CD4-positive, alpha-beta memory T cell (primary cell): ENCODE measurements at regions not wholly inside any gene's neighbourhood (a gene's known extent, or its start where the extent isn't known, plus 50 kb on each side); places are given as distances from the start of the nearest gene placed in this dataset.
A peak's percentile ranks its signal among the peaks of the same experiment; 100 is the strongest.

ENCODE experiments used
- CTCF ChIA-PET: fragments of 350-600 bp; sonication (Branson Sonifier 250); formaldehyde crosslinking; loops from one replicate; lab custom pipeline; 2021; ENCODE audit warnings: inconsistent platforms; ENCODE audit not compliant: partially characterized antibody; lab: Charles Lee
- POLR2A ChIA-PET: fragments of 350-600 bp; sonication (Branson Sonifier 250); formaldehyde crosslinking; loops from one replicate; lab custom pipeline; 2021; ENCODE audit not compliant: partially characterized antibody; lab: Charles Lee
- DNase-seq, 5 donors: peaks; one replicate each; pipeline versions ENCODE4 v3.0.0 to v3.0.0-alpha.2; 2020 to 2022; ENCODE audit warnings: mixed read lengths in 1 of 5
- H3K27ac ChIP-seq: one replicate; pipeline ENCODE4 v1.7.0; 2013; ENCODE audit warnings: low read depth, low read length
- H3K27me3 ChIP-seq: 2 replicates; pipeline ENCODE4 v1.7.0; 2013; ENCODE audit warnings: mild to moderate bottlenecking, low read length, moderate library complexity; ENCODE audit not compliant: insufficient read depth
- H3K36me3 ChIP-seq: 2 replicates; pipeline ENCODE4 v1.7.0; 2013; ENCODE audit warnings: mild to moderate bottlenecking, low read length, moderate library complexity; ENCODE audit not compliant: insufficient read depth
- H3K4me1 ChIP-seq: 2 replicates; pipeline ENCODE4 v1.7.0; 2013; ENCODE audit warnings: mild to moderate bottlenecking, low read length, moderate library complexity; ENCODE audit not compliant: insufficient read depth
- H3K4me3 ChIP-seq, 2 donors: one replicate each; pipeline ENCODE4 v1.7.0; 2013; ENCODE audit warnings: low read length in 2 of 2, mild to moderate bottlenecking in 1 of 2
- H3K9me3 ChIP-seq, 2 donors: one replicate each; pipeline ENCODE4 v1.7.0; 2013; ENCODE audit warnings: low read length in 2 of 2, control low read depth in 1 of 2; ENCODE audit not compliant: control insufficient read depth in 1 of 2
- H3K27ac Mint-ChIP-seq, 7 donors: one replicate each; pipeline ENCODE4 v1.8.0; 2020 to 2021; ENCODE audit warnings: mixed read lengths in 7 of 7, mild to moderate bottlenecking in 6 of 7, inconsistent platforms in 3 of 7, moderate library complexity in 3 of 7
- H3K27me3 Mint-ChIP-seq, 2 donors: one replicate each; pipeline ENCODE4 v1.8.0; 2020 to 2021; ENCODE audit warnings: mixed read lengths in 2 of 2
- H3K36me3 Mint-ChIP-seq, 2 donors: one replicate each; pipeline ENCODE4 v1.8.0; 2020 to 2021; ENCODE audit warnings: mixed read lengths in 2 of 2, inconsistent platforms in 1 of 2, mild to moderate bottlenecking in 1 of 2
- H3K4me1 Mint-ChIP-seq, 4 donors: one replicate each; pipeline ENCODE4 v1.8.0; 2020 to 2021; ENCODE audit warnings: mixed read lengths in 4 of 4, mild to moderate bottlenecking in 1 of 4
- H3K4me3 Mint-ChIP-seq, 8 donors: one replicate each; pipeline ENCODE4 v1.8.0; 2020 to 2021; ENCODE audit warnings: mixed read lengths in 8 of 8, mild to moderate bottlenecking in 7 of 8, moderate library complexity in 6 of 8, inconsistent platforms in 3 of 8
- H3K9me3 Mint-ChIP-seq, 8 donors: one replicate each; pipeline ENCODE4 v1.8.0; 2020 to 2021; ENCODE audit warnings: mixed read lengths in 8 of 8, mild to moderate bottlenecking in 5 of 8, inconsistent platforms in 3 of 8, moderate library complexity in 1 of 8
- intact Hi-C: fragments of 100-400 bp; cut with micrococcal nuclease; formaldehyde crosslinking; loops from one replicate; pipeline ENCODE4 v1.15.1; 2023

DNA sequence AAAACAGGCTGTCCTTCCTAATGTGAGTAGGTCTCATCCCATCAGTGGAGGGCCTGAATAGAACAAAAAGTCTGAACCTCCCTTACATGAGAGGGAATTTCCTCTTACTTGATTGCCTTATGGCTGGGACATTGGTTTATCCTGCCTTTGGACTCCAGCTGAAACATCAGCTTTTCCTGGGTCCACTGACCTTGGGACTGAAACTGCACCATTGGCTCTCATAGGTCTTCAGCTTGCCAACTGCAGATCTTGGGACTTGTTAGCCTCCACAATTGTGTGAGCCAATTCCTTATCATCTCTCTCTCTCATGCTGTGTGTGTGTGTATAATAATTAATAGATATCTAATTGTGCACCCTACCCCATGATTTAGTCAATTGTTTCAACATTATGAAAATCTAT lies 375.3 kb upstream of the DDI1 start:
- no peak for DNase-seq
- Histone ChIP-seq H3K27ac (no peak overlapping the region), H3K4me3 (no peak overlapping the region), H3K4me1 (no peaks in the 10 kb centered on the region), H3K9me3 (no peaks in the 10 kb centered on the region), H3K27me3 (no peaks in the 10 kb centered on the region), H3K36me3 (no peaks in the 10 kb centered on the region)
- ChIA-PET CTCF (no interaction called here), POLR2A (no interaction called here)
- intact Hi-C loops = no loop called here
- no peaks in the 10 kb centered on the region for H3K27me3 Mint-ChIP-seq
- H3K4me3 Mint-ChIP-seq = no peak overlapping the region
- H3K27ac Mint-ChIP-seq = no peak overlapping the region
- H3K9me3 Mint-ChIP-seq = peaks cover 0 to under 1% (median 0%) of the 10 kb centered on the region in 8 donors
- peaks cover 0 to 4% (median 2%) of the 10 kb centered on the region in 4 donors for H3K4me1 Mint-ChIP-seq
- no peaks in the 10 kb centered on the region for H3K36me3 Mint-ChIP-seq

DNA sequence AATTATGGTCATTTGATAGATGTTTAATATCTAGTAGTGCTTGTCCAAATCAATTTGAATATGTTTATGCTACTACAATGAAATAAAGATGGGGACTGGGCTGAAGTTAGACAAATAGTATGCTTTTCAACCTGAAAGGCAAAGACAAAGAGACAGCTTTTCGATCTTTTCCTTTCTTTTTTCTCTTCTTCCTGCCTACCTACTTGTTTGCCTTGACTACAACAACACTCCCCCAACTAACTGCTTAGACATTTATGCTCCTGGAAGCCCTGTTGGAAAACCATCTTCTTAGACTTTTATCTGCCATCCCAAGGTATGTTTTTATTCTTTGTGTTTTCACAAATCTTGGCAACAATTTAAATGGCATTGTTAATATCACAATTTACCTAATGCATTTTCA lies 374.4 kb upstream of the DDI1 start:
- intact Hi-C loops = no loop called here
- Histone ChIP-seq H3K4me3 (no peak overlapping the region), H3K9me3 (no peaks in the 10 kb centered on the region), H3K27ac (no peak overlapping the region), H3K27me3 (no peaks in the 10 kb centered on the region), H3K36me3 (no peaks in the 10 kb centered on the region), H3K4me1 (no peaks in the 10 kb centered on the region)
- no peaks in the 10 kb centered on the region for H3K27me3 Mint-ChIP-seq
- DNase-seq = no peak
- H3K4me1 Mint-ChIP-seq = peaks cover 0 to 4% (median 2%) of the 10 kb centered on the region in 4 donors
- H3K4me3 Mint-ChIP-seq = no peak overlapping the region
- H3K9me3 Mint-ChIP-seq = peaks cover 0 to 2% (median 0%) of the 10 kb centered on the region in 8 donors
- ChIA-PET CTCF (interaction anchor here (1.6 kb wide), 1 partner anchor 9 kb away, joined by 3 read pairs; no protein-coding TSS in a partner anchor), POLR2A (no interaction called here)
- H3K27ac Mint-ChIP-seq = peak overlapping the region in 1 of 7 donors; percentile 9
- no peaks in the 10 kb centered on the region for H3K36me3 Mint-ChIP-seq

DNA sequence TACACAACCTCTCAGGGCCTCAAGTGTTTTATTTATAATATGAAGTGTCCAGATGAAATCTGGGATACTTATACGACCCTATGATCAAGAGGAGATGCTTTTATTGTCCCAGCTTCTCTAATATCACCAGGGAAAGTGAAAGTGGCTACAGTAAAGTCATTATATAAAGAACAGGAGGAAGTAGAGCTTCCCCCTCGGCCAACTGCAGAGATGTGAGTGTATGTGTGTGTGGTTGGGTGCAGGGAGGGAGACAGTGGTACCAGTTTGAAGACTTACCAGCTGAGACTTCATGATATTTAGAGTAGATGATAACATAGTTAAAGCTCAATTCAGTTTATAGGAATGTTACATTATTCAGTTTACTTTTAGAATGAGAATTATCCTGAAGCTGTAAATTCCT lies 373.6 kb upstream of the DDI1 start:
- H3K27me3 ChIP-seq = no peaks in the 10 kb centered on the region
- H3K36me3 ChIP-seq = no peaks in the 10 kb centered on the region
- H3K27me3 Mint-ChIP-seq = no peaks in the 10 kb centered on the region
- no peak overlapping the region for H3K27ac Mint-ChIP-seq
- no peaks in the 10 kb centered on the region for H3K36me3 Mint-ChIP-seq
- no peaks in the 10 kb centered on the region for H3K9me3 ChIP-seq
- peaks cover 0 to 2% (median 0%) of the 10 kb centered on the region in 8 donors for H3K9me3 Mint-ChIP-seq
- intact Hi-C loops = no loop called here
- no peak overlapping the region for H3K4me3 Mint-ChIP-seq
- peaks cover 0 to 4% (median 2%) of the 10 kb centered on the region in 4 donors for H3K4me1 Mint-ChIP-seq
- no peak overlapping the region for H3K4me3 ChIP-seq
- no peak for DNase-seq
- no peaks in the 10 kb centered on the region for H3K4me1 ChIP-seq
- ChIA-PET POLR2A (no interaction called here), CTCF (interaction anchor here (1.6 kb wide), 1 partner anchor 10 kb away, joined by 3 read pairs; no protein-coding TSS in a partner anchor)
- H3K27ac ChIP-seq = no peak overlapping the region

DNA sequence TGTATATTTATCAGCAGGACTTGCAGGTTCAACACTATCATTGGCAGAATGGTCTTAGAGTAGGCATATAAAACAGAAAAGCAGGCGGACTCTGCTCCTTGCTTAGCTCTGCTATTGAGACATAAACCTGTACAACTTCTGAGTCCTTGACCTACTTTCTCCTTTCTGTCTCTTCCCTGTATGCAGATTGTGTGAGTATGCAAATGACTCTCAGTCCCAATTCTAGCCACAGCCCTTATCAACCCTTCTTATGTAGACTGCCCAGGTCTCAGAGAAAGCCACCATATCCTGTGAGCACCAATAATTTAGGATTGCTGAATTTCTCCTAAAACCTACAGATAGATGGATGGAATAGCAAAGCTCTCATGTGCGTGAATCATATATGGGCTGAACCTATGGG lies 367.6 kb upstream of the DDI1 start:
- intact Hi-C loops = no loop called here
- H3K36me3 Mint-ChIP-seq = no peaks in the 10 kb centered on the region
- ChIA-PET POLR2A (no interaction called here), CTCF (interaction anchor here (1.3 kb wide), 1 partner anchor 12 kb away, joined by 3 read pairs; no protein-coding TSS in a partner anchor)
- H3K27me3 Mint-ChIP-seq = peaks cover 4 to 7% of the 10 kb centered on the region in 2 donors
- H3K4me3 Mint-ChIP-seq = no peak overlapping the region
- Histone ChIP-seq H3K4me1 (no peaks in the 10 kb centered on the region), H3K27ac (no peak overlapping the region), H3K27me3 (no peaks in the 10 kb centered on the region), H3K4me3 (no peak overlapping the region), H3K36me3 (no peaks in the 10 kb centered on the region), H3K9me3 (no peaks in the 10 kb centered on the region)
- no peak for DNase-seq
- no peaks in the 10 kb centered on the region for H3K4me1 Mint-ChIP-seq
- no peak overlapping the region for H3K27ac Mint-ChIP-seq
- H3K9me3 Mint-ChIP-seq = peaks cover 0 to 2% (median 0%) of the 10 kb centered on the region in 8 donors

DNA sequence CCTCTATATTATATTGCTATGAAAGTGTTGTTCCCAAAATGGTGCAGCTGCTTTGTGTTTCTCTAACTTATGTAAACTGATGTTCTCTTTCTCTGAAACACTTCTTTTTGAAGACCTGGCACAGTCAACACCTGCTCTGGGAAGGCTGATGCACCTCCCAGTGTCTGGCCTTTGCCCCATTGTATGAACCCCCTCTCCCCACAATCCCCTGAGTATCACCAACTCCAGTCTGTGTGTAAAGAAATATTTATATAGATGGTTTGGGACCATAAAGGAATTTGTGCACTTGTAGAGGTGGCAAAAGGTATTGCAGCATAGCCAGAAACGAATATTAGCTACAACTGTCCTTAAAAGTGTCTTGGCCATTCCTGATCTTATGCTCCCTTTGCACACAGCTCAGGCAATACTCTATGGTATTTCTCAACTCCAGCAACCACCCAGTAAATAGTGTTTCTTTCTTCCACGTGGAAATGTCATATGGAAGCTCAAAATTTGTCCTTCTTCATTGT lies 365.2 kb upstream of the DDI1 start:
- CTCF ChIA-PET = interaction anchor here (1.4 to 1.8 kb wide), 2 partner anchors 9 to 23 kb away, joined by 3 to 6 read pairs; no protein-coding TSS in a partner anchor
- no peak overlapping the region for H3K4me3 Mint-ChIP-seq
- intact Hi-C loops = no loop called here
- H3K4me1 Mint-ChIP-seq = no peaks in the 10 kb centered on the region
- no peaks in the 10 kb centered on the region for H3K27me3 ChIP-seq
- H3K27ac Mint-ChIP-seq = no peak overlapping the region
- no peak overlapping the region for H3K27ac ChIP-seq
- H3K36me3 Mint-ChIP-seq = no peaks in the 10 kb centered on the region
- H3K9me3 ChIP-seq = no peaks in the 10 kb centered on the region
- POLR2A ChIA-PET = no interaction called here
- peaks cover 6 to 10% of the 10 kb centered on the region in 2 donors for H3K27me3 Mint-ChIP-seq
- DNase-seq = no peak
- peaks cover 0 to under 1% (median 0%) of the 10 kb centered on the region in 8 donors for H3K9me3 Mint-ChIP-seq
- H3K4me3 ChIP-seq = no peak overlapping the region
- H3K36me3 ChIP-seq = no peaks in the 10 kb centered on the region
- H3K4me1 ChIP-seq = no peaks in the 10 kb centered on the region

GRCh38 chr11:103673773-103674172 lies 362.7 kb upstream of the DDI1 start:
- H3K4me3 Mint-ChIP-seq = no peak overlapping the region
- H3K27ac Mint-ChIP-seq = no peak overlapping the region
- no peaks in the 10 kb centered on the region for H3K36me3 ChIP-seq
- H3K27me3 Mint-ChIP-seq = peaks cover 9 to 10% of the 10 kb centered on the region in 2 donors
- H3K36me3 Mint-ChIP-seq = no peaks in the 10 kb centered on the region
- H3K27ac ChIP-seq = no peak overlapping the region
- no peaks in the 10 kb centered on the region for H3K27me3 ChIP-seq
- no peaks in the 10 kb centered on the region for H3K9me3 ChIP-seq
- ChIA-PET POLR2A (no interaction called here), CTCF (no interaction called here)
- no peaks in the 10 kb centered on the region for H3K4me1 ChIP-seq
- H3K9me3 Mint-ChIP-seq = no peaks in the 10 kb centered on the region
- H3K4me3 ChIP-seq = no peak overlapping the region
- DNase-seq = no peak
- intact Hi-C loops = no loop called here
- no peaks in the 10 kb centered on the region for H3K4me1 Mint-ChIP-seq

DNA sequence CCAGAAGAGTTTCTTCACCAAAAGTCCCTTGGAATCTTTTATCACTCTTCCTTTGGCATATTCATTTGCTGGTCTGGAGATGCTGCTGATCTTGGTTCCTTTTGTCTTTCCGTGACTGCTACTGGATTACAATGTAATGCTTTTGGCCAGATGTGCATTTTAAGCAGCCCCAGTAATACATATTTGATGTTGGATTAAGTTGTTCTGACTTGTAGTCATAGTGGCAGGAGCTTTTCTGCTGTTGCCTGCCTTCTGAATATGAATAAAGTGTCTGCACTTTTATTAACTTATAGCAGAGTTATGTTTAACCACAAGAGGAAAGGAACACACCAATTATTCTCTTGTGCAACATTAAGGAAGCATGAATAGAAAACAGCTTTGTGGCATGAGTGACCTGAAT lies 360.0 kb upstream of the DDI1 start:
- no peaks in the 10 kb centered on the region for H3K27me3 ChIP-seq
- CTCF ChIA-PET = no interaction called here
- POLR2A ChIA-PET = no interaction called here
- Mint-ChIP-seq H3K27ac (no peak overlapping the region), H3K4me1 (no peaks in the 10 kb centered on the region), H3K9me3 (no peaks in the 10 kb centered on the region), H3K27me3 (peaks cover 7 to 9% of the 10 kb centered on the region in 2 donors), H3K36me3 (no peaks in the 10 kb centered on the region), H3K4me3 (no peak overlapping the region)
- DNase-seq = no peak
- no peak overlapping the region for H3K4me3 ChIP-seq
- H3K36me3 ChIP-seq = no peaks in the 10 kb centered on the region
- intact Hi-C loops = no loop called here
- no peaks in the 10 kb centered on the region for H3K4me1 ChIP-seq
- H3K27ac ChIP-seq = no peak overlapping the region
- H3K9me3 ChIP-seq = no peaks in the 10 kb centered on the region
